Left hindlimb (tissue), 1 donor: ENCODE measurements at regions not wholly inside any gene's neighbourhood (a gene's known extent, or its start where the extent isn't known, plus 50 kb on each side); places are given as distances from the start of the nearest gene placed in this dataset.

Source experiments
- DNase-seq: peaks from one replicate; pipeline ENCODE4 v3.0.0-alpha.2; 2018

DNA sequence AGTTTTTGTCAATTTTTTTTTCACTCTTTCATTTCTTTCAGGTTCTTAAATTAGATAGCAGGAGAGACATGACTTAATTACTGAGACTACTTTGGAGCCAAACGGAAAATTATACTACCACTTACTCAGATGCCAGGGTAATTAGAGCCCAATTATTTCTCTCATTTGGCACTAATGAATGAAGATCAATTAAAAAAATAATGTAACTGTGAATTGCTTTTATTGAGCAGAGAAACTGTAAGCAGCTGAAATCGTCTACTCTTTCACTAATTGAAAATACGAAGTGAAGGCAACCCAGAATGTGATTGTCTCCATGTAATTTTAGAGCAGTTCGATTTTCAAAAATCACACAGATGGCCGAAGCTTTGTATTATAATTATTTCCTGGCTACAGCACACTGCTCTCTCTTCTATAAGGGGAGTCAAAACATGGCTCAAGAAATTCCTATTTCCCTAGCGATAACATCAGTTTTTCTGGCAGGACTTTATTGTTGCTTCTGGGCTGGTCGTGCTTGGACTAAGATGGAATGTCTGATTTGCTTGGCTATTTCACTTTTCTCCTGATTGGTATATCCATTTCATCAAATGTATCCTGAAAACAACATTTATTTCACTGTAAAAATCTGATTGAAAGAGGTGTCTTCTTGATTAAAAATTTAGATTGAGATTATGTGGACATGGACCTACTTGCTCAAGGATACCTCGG is 55.8 kb upstream of the PDZRN3 start:
- no peak for DNase-seq

DNA sequence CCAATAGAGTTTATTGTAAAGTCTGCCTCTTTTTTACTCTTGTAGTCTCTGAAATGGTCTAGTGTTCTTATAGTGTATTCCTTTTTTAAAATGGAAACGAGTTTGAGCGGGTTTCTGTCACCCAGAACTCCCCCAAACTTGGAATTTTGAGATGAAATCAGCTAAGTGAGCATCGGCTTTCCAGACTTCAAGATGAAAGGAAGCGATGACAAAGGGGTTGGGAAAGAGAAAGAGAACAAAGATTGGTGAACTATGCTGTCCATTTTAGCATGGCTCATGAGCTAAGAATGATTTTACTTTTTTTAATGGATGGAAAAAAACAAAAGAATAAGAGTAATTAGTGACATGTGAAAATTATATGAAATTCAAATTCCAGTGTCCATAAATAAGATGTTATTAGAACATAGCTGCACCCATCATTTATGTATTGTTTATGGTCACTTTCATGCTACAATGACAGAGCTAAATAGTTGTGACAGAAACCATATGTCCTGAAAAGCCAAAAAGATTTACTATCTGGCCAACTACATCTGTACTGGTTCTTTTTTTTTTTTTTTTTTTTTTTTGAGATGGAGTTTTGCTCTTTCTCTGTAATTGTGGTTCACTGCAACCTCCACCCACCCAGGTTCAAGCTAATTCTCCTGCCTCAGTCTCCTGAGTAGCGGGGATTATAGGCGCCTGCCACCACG is 52.7 kb upstream of the PDZRN3 start:
- no peak for DNase-seq
